H1 (cell line): ENCODE measurements at regions not wholly inside any gene's neighbourhood (a gene's known extent, or its start where the extent isn't known, plus 50 kb on each side); places are given as distances from the start of the nearest gene placed in this dataset.

ENCODE experiments used
- ASH2L ChIP-seq: fragments of 200-600, 300-600 bp; sonication (generic); IDR thresholded peaks from one replicate; pipeline ENCODE4 v1.7.1; 2017; ENCODE audit warnings: low read length
- BACH1 ChIP-seq: IDR thresholded peaks from 2 replicates; pipeline ENCODE4 v1.6.1; 2012; ENCODE audit warnings: low read length, improper control_type of control experiment
- CTBP2 ChIP-seq: IDR thresholded peaks from 2 replicates; pipeline ENCODE4 v1.7.0; 2011; ENCODE audit warnings: borderline replicate concordance, mild to moderate bottlenecking, moderate library complexity, mixed read lengths, low read length; ENCODE audit not compliant: insufficient read depth, insufficient read length
- JUND ChIP-seq: IDR thresholded peaks from 2 replicates; pipeline ENCODE4 v1.6.1; 2011; ENCODE audit warnings: mild to moderate bottlenecking, improper control_type of control experiment, low read length
- MAFK ChIP-seq: IDR thresholded peaks from 2 replicates; pipeline ENCODE4 v1.6.1; 2012; ENCODE audit warnings: low read depth, mild to moderate bottlenecking, improper control_type of control experiment, low read length
- POLR2A ChIP-seq, 2 experiments: IDR thresholded peaks; 1 replicate in 1 of 2; 2 replicates in 1 of 2; pipeline ENCODE4 v1.6.1; 2011; ENCODE audit warnings: low read depth in 2 of 2, low read length in 2 of 2, mild to moderate bottlenecking in 2 of 2; ENCODE audit errors: control extremely low read depth in 1 of 2
- SAP30 ChIP-seq: fragments of 300-600 bp; sonication (generic); IDR thresholded peaks from 2 replicates; pipeline ENCODE4 v1.7.1; 2012; ENCODE audit warnings: low read length, moderate library complexity, mild to moderate bottlenecking, inconsistent platforms; ENCODE audit not compliant: insufficient read depth, insufficient replicate concordance
- TAF7 ChIP-seq: optimal IDR thresholded peaks from 2 replicates; pipeline ENCODE3; 2011; ENCODE audit warnings: low read depth, mild to moderate bottlenecking, inconsistent platforms, low read length, moderate library complexity, borderline replicate concordance
- TF ChIP-seq, protein P1 (sequence below): fragments of 300-600 bp; sonication (generic); IDR thresholded peaks from 2 replicates; pipeline ENCODE4 v1.7.1; 2012; ENCODE audit warnings: low read length, moderate library complexity, mild to moderate bottlenecking, inconsistent platforms; ENCODE audit not compliant: insufficient replicate concordance
- TF ChIP-seq, protein P2 (sequence below), 3 experiments: IDR thresholded peaks; 1 replicate in 2 of 3; 2 replicates in 1 of 3; pipeline versions ENCODE4 v1.5.1 to v1.6.1; 2011; ENCODE audit warnings: low read length in 3 of 3, mild to moderate bottlenecking in 3 of 3, inconsistent platforms in 2 of 3, low read depth in 1 of 3, moderate library complexity in 1 of 3; ENCODE audit not compliant: insufficient read depth in 1 of 3; ENCODE audit errors: control extremely low read depth in 1 of 3

DNA sequence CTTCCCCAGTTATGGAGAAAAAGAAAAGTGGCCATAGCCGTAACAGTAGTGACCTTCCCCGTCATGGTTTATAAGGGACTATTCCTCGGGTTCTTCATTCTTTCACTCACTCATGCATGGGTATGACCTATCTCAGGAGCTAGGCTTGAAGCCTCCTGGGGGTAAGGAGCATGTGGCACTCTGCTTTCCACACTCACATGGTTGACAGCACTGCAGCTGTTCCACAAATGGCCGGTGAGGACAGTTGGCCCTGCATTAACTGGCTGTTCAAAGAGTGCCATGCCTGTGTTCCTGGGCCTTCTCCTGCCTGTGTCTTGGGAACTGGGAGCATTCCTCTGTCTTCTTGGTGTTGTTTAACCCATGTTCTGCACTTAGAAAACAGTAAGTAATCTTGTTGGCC lies 66.2 kb upstream of the PNMA1 start (continued):
- TF ChIP-seq, protein P1, sequence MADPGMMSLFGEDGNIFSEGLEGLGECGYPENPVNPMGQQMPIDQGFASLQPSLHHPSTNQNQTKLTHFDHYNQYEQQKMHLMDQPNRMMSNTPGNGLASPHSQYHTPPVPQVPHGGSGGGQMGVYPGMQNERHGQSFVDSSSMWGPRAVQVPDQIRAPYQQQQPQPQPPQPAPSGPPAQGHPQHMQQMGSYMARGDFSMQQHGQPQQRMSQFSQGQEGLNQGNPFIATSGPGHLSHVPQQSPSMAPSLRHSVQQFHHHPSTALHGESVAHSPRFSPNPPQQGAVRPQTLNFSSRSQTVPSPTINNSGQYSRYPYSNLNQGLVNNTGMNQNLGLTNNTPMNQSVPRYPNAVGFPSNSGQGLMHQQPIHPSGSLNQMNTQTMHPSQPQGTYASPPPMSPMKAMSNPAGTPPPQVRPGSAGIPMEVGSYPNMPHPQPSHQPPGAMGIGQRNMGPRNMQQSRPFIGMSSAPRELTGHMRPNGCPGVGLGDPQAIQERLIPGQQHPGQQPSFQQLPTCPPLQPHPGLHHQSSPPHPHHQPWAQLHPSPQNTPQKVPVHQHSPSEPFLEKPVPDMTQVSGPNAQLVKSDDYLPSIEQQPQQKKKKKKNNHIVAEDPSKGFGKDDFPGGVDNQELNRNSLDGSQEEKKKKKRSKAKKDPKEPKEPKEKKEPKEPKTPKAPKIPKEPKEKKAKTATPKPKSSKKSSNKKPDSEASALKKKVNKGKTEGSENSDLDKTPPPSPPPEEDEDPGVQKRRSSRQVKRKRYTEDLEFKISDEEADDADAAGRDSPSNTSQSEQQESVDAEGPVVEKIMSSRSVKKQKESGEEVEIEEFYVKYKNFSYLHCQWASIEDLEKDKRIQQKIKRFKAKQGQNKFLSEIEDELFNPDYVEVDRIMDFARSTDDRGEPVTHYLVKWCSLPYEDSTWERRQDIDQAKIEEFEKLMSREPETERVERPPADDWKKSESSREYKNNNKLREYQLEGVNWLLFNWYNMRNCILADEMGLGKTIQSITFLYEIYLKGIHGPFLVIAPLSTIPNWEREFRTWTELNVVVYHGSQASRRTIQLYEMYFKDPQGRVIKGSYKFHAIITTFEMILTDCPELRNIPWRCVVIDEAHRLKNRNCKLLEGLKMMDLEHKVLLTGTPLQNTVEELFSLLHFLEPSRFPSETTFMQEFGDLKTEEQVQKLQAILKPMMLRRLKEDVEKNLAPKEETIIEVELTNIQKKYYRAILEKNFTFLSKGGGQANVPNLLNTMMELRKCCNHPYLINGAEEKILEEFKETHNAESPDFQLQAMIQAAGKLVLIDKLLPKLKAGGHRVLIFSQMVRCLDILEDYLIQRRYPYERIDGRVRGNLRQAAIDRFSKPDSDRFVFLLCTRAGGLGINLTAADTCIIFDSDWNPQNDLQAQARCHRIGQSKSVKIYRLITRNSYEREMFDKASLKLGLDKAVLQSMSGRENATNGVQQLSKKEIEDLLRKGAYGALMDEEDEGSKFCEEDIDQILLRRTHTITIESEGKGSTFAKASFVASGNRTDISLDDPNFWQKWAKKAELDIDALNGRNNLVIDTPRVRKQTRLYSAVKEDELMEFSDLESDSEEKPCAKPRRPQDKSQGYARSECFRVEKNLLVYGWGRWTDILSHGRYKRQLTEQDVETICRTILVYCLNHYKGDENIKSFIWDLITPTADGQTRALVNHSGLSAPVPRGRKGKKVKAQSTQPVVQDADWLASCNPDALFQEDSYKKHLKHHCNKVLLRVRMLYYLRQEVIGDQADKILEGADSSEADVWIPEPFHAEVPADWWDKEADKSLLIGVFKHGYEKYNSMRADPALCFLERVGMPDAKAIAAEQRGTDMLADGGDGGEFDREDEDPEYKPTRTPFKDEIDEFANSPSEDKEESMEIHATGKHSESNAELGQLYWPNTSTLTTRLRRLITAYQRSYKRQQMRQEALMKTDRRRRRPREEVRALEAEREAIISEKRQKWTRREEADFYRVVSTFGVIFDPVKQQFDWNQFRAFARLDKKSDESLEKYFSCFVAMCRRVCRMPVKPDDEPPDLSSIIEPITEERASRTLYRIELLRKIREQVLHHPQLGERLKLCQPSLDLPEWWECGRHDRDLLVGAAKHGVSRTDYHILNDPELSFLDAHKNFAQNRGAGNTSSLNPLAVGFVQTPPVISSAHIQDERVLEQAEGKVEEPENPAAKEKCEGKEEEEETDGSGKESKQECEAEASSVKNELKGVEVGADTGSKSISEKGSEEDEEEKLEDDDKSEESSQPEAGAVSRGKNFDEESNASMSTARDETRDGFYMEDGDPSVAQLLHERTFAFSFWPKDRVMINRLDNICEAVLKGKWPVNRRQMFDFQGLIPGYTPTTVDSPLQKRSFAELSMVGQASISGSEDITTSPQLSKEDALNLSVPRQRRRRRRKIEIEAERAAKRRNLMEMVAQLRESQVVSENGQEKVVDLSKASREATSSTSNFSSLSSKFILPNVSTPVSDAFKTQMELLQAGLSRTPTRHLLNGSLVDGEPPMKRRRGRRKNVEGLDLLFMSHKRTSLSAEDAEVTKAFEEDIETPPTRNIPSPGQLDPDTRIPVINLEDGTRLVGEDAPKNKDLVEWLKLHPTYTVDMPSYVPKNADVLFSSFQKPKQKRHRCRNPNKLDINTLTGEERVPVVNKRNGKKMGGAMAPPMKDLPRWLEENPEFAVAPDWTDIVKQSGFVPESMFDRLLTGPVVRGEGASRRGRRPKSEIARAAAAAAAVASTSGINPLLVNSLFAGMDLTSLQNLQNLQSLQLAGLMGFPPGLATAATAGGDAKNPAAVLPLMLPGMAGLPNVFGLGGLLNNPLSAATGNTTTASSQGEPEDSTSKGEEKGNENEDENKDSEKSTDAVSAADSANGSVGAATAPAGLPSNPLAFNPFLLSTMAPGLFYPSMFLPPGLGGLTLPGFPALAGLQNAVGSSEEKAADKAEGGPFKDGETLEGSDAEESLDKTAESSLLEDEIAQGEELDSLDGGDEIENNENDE = no peak
- no peak for TF ChIP-seq POLR2A (IDR thresholded peaks at IDR 0.05; ENCODE audit: control extremely low read depth in 1 of 2, low read depth in 2 of 2, low read length in 2 of 2)
- TF ChIP-seq TAF7 = no peak
- no peak for TF ChIP-seq MAFK
- no peak for TF ChIP-seq SAP30
- TF ChIP-seq, protein P2, sequence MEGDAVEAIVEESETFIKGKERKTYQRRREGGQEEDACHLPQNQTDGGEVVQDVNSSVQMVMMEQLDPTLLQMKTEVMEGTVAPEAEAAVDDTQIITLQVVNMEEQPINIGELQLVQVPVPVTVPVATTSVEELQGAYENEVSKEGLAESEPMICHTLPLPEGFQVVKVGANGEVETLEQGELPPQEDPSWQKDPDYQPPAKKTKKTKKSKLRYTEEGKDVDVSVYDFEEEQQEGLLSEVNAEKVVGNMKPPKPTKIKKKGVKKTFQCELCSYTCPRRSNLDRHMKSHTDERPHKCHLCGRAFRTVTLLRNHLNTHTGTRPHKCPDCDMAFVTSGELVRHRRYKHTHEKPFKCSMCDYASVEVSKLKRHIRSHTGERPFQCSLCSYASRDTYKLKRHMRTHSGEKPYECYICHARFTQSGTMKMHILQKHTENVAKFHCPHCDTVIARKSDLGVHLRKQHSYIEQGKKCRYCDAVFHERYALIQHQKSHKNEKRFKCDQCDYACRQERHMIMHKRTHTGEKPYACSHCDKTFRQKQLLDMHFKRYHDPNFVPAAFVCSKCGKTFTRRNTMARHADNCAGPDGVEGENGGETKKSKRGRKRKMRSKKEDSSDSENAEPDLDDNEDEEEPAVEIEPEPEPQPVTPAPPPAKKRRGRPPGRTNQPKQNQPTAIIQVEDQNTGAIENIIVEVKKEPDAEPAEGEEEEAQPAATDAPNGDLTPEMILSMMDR (IDR thresholded peaks at IDR 0.05; ENCODE audit: control extremely low read depth in 1 of 3, insufficient read depth in 1 of 3, low read depth in 1 of 3, low read length in 3 of 3) = no peak
- no peak for TF ChIP-seq CTBP2
- TF ChIP-seq BACH1 = no peak
- no peak for TF ChIP-seq JUND
- no peak for TF ChIP-seq ASH2L
